ENCODE measurements at regions not wholly inside any gene's neighbourhood (a gene's known extent, or its start where the extent isn't known, plus 50 kb on each side); places are given as distances from the start of the nearest gene placed in this dataset.

DNA sequence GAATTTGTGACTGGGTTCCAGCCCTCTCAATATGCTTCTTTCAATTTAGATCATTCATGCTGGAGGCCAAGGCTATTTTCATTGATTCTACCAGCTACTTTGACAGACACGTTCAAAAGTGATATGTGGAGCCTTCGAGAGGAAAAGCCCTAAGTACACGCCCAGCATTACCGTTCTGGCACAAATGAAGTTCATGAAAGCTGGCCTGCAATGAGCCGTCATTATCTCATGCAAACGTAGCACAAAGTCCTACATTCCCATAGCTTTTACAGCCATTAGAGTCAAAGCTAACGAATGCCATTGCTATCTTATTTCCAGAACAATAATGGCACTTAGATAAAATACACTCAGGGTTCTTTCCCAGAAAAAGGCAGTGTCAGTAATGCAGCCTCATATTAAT, 1237.6 kb downstream of the EFNB2 start:
- no peak for DNase-seq (ENCODE audit: low spot score)

DNA sequence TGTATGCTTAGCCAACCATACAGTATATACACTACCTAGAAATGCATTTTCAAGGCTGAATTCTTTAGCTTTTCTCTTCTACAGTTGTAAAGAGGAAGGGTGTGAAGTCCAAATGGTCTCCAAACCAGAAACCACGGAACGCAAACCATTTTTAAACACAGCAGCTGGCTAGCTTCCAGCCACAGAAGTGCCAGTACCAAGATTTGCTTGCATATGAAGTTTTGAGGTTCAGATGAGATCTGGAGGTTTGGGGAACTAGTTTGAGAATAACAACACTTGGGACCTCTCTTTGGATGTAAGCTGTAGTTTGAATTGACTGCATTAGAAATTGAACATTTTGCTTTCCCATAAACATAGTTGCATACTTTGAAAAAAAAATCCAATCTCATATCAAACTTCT, 1243.5 kb downstream of the EFNB2 start:
- DNase-seq (ENCODE audit: low spot score): no peak

DNA sequence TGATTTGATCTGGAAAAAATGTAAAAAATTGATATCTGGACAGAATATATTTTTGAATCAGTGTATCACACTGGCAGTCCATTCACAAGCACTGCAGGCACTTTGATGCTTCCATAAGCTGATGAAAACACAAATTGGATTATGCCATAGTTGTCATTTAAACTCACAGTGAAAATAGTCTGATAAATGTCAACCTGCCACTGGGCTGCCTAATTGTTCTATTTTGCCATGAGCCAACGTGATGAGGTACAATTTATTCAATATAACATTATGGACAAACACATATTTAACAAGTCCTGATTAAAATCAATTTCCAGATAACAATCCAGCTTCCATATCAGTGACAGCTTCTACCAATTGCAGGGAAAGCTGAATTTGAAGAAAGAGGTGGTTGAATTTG, 1244.9 kb downstream of the EFNB2 start:
- DNase-seq (ENCODE audit: low spot score): no peak

- DNase-seq (ENCODE audit: low spot score): no peak
Observed at GRCh38 chr13:105285526-105285925, 1249.9 kb downstream of the EFNB2 start.

DNA sequence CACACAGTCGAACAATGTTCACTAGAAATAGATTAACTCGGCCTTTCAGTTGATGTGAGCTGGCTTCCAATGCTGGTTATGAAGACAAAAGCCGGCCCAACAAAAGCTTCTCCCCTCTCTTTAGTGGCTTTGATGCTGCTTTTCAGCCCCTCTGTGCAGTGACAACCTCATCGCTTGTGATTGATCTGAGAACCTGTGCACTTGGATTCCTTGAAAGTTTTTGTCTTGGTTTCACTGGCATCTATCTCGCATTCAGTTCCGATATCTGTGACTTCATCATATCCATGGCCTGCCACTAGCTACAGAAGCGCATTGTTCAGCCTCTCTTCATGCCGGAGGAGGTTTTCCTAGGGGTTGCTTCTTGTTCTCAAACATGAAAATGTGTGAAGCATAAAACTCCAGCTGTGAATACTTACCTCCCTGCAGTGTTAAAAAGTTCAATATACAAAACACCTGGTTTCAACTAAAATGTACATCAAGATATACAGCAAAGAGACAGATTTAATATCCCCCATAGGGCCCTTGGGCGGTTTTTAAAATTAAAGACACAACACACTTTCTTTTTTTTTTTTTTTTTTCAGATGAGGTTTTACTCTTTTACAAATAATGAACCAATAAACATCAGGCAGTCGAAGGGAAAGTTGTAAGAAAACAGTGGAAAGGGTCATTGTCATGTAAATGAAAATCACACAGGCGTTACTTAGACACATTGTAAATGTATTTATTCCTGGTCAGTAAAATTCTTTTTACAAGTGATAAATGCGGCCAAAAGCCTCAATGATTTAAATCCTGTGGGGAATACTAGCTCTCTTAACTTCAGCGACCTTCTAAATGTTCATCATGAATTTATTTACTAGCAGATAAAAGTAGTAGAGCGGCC, 1252.8 kb downstream of the EFNB2 start:
- no peak for DNase-seq (ENCODE audit: low spot score)

- DNase-seq (ENCODE audit: low spot score): no peak
Observed at GRCh38 chr13:105278943-105279381, 1256.5 kb downstream of the EFNB2 start.

DNA sequence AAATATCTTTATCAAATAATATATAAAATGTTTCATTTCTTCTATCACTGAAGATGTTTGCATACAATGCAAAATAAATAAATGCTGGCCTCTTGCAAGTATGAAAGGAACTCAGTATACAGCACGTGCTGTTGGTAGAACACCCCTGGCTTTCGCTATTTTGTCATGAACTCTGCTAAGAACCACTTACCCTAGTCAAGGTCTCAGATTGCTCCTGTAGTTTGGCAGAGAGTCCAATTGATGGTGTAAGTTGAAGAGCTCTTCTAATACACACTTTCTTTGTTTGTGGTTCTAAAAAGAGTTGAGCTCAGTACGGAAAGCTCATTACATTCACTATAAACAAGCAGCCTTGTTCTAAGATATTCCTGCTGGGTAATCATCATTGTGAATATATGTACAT, 1258.9 kb downstream of the EFNB2 start:
- no peak for DNase-seq (ENCODE audit: low spot score)

GRCh38 chr13:105273665-105274222, 1261.7 kb downstream of the EFNB2 start:
- DNase-seq (ENCODE audit: low spot score): no peak

GRCh38 chr13:105272660-105273631, 1262.5 kb downstream of the EFNB2 start:
- no peak for DNase-seq (ENCODE audit: low spot score)

DNA sequence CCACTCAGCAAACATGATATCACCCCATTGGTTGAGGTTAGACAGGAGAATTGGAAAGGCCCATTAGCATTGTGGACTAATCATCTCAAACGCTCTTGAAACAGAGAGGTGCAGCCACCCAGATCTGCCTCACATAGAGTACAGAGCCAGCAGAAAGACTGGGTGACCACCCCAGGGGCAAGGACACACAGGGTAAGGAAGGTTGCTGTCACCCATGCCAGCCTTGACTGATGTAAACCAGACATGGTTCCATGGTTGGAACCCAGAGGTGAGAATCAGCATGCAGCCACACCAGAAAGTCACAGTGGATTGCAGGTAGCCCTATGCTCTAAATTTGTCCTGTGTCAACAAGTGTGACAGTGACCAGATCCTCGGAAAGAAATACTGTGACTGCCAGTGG, 1268.8 kb downstream of the EFNB2 start:
- DNase-seq (ENCODE audit: low spot score): no peak

- DNase-seq (ENCODE audit: low spot score): no peak
Observed at GRCh38 chr13:105262579-105262978, 1272.9 kb downstream of the EFNB2 start.

DNA sequence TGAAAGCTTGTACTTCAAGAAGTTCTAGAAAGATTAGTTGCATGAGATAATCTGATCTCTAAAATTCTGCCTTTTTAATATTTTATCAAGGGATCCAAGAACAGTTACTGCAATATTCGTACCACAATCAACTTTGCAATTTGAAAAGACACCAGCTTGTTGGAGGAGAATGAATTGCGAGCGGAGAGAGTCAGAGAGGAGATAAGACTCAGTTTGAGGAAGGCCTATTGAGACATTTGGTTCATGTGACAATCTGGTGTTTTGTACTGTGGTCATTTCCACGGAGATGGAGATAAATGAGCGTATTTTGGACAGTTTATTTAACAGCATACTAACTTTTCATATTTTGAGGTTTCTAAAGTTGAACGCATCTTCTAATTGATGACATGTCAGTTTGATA, 1276.0 kb downstream of the EFNB2 start:
- no peak for DNase-seq (ENCODE audit: low spot score)

- no peak for DNase-seq (ENCODE audit: low spot score)
Observed at GRCh38 chr13:105255472-105255871, 1280.0 kb downstream of the EFNB2 start.

DNA sequence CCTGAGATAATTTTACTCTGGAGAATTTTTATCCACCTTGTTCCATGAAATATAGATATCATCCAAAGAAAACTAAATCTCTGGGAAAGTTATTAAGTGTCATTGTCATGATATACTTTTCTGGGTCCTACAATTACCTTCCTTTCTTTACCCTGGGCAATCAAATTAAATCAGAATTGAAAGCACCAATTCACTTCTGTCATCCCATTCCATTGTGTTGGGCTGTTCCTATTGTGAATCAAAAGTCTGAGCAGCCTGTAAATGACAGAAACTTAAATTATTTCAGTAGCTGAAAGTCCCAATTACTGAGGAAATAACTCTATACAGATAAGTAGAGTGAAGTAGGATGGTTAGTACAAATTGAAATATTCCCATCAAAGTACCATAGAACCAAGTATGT, 1284.2 kb downstream of the EFNB2 start:
- no peak for DNase-seq (ENCODE audit: low spot score)

DNA sequence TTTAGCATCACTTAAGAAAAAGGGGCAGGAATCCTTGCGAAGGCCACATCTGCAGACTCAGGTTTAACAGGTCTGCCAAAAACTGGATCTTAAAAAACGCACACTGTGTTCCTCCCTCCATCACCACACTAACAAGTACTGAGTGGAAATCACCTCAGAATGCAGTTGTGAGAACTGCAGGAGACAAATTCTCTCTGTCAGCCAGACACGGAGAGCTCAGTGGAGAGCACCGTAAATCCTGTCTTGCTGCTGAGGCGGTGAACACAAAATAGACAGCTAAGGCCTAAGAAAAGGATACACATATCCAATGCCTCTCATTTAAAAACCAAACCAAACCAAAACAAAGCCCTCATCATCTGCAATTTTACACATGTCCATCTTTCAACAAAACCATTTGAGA, 1287.6 kb downstream of the EFNB2 start:
- no peak for DNase-seq (ENCODE audit: low spot score)

GRCh38 chr13:105240371-105240770, 1295.1 kb downstream of the EFNB2 start:
- no peak for DNase-seq (ENCODE audit: low spot score)

- no peak for DNase-seq (ENCODE audit: low spot score)
Observed at GRCh38 chr13:105232439-105232838, 1303.0 kb downstream of the EFNB2 start.

DNA sequence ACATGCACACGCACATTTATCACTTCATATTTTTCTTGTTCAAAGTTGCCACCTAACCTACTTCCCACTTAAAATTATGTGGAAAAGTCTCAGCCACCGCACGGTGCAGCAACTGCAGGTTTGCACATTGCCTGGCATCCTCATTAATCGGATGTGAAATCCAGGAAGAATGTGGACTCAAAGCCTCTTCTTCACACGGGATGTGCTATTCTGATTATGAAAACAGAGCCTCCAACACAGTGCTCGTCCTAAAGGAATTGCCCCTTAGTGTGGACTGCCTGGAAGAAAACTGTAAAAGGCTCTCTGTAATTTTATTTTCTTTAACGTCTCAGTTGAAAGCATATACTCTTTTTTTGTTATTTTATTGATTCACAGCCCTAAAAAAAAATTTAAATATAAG, 1303.5 kb downstream of the EFNB2 start:
- DNase-seq (ENCODE audit: low spot score): no peak

- no peak for DNase-seq (ENCODE audit: low spot score)
Observed at GRCh38 chr13:105231579-105231978, 1303.9 kb downstream of the EFNB2 start.

DNA sequence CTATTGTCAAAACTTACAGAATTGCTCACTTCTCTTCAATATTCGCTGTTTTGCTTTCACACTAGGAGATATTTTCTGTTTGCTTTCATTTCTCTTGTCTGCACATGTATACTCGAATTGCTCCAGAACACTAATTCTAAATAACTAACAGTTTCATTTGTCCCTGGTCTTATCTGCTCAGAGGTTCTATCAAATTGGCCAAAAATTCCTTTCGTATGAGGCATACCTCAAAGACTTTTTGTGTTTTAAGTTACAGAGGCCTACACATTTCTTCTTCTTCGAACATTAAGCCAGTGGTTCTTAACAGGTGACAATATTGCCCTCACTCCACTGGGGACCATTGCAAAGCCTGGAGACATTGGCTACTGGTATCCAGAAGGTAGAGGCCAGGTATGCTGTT, 1314.6 kb downstream of the EFNB2 start:
- no peak for DNase-seq (ENCODE audit: low spot score)

DNA sequence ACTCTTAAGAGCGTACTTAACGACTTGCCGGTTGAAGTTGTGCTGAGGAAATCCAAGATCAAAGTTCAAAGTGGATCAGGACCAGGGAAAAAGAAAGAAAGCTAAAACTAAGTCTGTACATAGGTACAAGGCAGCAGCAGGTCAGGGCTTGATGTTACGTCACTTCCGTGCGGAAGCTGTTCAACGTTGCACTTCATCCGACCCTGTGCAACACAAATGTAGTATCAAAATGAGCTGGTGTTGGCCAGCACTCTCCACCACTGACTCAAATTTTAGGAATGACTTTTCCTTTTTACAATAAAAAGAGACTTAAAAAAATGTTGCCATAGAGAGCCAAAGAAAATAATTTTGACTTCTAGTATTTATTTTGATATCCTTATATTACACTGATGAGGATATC, 1315.4 kb downstream of the EFNB2 start:
- no peak for DNase-seq (ENCODE audit: low spot score)

DNA sequence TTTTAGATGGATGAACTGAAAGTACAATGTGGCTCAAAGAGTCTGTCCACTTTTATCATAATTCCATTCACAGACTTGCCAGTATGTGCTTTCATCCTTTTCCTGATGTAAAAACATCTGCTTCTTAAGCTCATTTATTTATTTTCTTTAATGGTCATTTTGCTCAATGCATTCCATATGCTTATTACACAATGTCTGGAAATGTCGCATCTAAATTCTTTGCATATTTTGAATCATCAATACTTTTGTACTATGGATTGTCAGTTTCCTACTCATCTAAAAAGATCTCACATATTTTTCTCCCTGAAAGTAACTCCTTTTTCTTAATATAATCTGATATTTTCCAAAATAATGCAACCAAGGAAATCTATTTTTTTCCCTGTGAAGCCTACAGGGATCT, 1315.8 kb downstream of the EFNB2 start:
- DNase-seq (ENCODE audit: low spot score): no peak

DNA sequence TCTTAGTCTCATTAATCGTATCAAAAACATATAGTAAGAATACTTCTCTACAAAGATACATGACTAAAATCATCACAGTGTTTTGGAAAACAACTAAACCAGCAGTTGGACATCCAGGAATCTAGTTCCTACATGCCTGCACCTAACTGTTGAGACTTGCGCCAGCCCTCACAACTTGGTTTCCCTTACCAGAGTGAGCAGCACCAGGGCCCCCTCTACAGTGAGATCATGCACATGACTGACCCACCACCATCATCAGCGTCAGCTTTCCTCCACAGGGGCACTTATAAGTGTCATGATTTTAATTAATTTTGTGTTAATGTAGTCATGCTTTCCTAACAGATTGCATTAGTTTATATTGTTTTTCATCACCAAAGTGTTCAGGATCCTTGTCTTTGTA, 1322.0 kb downstream of the EFNB2 start:
- no peak for DNase-seq (ENCODE audit: low spot score)
